Type B pancreatic cell (in vitro differentiated cells): ENCODE measurements at regions not wholly inside any gene's neighbourhood (a gene's known extent, or its start where the extent isn't known, plus 50 kb on each side); places are given as distances from the start of the nearest gene placed in this dataset.

Experiments
- DNase-seq: peaks from one replicate; pipeline ENCODE4 v3.0.0; 2021; ENCODE audit warnings: mixed read lengths; ENCODE audit not compliant: unreplicated experiment; ENCODE audit errors: extremely low spot score
- H3K27ac Mint-ChIP-seq: 2 replicates; pipeline ENCODE4 v1.8.0; 2021; ENCODE audit warnings: mild to moderate bottlenecking, mixed read lengths
- H3K27me3 Mint-ChIP-seq: 2 replicates; pipeline ENCODE4 v1.8.0; 2021; ENCODE audit warnings: mixed read lengths
- H3K36me3 Mint-ChIP-seq: 2 replicates; pipeline ENCODE4 v1.8.0; 2021; ENCODE audit warnings: mixed read lengths
- H3K4me1 Mint-ChIP-seq: one replicate; pipeline ENCODE4 v1.8.0; 2021; ENCODE audit warnings: mixed read lengths; ENCODE audit not compliant: unreplicated experiment
- H3K4me3 Mint-ChIP-seq: 2 replicates; pipeline ENCODE4 v1.8.0; 2021; ENCODE audit warnings: mild to moderate bottlenecking, mixed read lengths
- H3K9me3 Mint-ChIP-seq: 2 replicates; pipeline ENCODE4 v1.8.0; 2021; ENCODE audit warnings: mixed read lengths
- TF ChIP-seq, protein P1 (sequence below): fragments of 200-600 bp; sonication (generic); conservative IDR thresholded peaks from 2 replicates; pipeline ENCODE4 v1.5.0; 2021; ENCODE audit warnings: antibody characterized with exemption, mild to moderate bottlenecking

DNA sequence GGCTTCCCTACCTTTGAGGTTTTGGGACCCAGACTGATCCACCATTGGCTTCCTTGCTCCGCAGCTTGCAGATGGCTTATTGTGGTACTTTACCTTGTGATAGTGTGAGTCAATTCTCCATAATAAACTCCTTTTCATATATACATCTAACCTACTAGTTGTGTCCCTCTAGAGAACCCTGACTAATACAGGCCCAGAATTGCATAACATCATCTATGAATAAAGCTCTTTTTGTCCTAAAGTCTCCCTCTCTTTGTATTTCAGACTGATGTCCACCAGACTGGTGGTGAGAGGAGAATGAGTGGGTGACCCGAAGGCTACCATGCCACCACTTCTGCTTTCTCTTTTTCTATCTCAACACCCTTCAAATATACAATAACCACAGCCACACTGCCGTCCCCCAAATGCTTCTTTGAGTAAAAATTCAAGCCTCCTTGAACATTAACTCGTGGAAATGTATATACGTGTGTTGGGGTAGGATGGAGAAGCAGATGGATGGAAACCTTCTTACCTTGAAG lies 265.7 kb downstream of the PTBP2 start:
- TF ChIP-seq, protein P1, sequence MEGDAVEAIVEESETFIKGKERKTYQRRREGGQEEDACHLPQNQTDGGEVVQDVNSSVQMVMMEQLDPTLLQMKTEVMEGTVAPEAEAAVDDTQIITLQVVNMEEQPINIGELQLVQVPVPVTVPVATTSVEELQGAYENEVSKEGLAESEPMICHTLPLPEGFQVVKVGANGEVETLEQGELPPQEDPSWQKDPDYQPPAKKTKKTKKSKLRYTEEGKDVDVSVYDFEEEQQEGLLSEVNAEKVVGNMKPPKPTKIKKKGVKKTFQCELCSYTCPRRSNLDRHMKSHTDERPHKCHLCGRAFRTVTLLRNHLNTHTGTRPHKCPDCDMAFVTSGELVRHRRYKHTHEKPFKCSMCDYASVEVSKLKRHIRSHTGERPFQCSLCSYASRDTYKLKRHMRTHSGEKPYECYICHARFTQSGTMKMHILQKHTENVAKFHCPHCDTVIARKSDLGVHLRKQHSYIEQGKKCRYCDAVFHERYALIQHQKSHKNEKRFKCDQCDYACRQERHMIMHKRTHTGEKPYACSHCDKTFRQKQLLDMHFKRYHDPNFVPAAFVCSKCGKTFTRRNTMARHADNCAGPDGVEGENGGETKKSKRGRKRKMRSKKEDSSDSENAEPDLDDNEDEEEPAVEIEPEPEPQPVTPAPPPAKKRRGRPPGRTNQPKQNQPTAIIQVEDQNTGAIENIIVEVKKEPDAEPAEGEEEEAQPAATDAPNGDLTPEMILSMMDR, result no peak
- peaks cover 5% of the 10 kb centered on the region for H3K9me3 Mint-ChIP-seq
- no peak overlapping the region for H3K27ac Mint-ChIP-seq
- DNase-seq, result no peak
- H3K4me3 Mint-ChIP-seq, result no peak overlapping the region
- H3K27me3 Mint-ChIP-seq, result no peaks in the 10 kb centered on the region
- peaks cover 7% of the 10 kb centered on the region for H3K4me1 Mint-ChIP-seq
- H3K36me3 Mint-ChIP-seq, result no peaks in the 10 kb centered on the region

DNA sequence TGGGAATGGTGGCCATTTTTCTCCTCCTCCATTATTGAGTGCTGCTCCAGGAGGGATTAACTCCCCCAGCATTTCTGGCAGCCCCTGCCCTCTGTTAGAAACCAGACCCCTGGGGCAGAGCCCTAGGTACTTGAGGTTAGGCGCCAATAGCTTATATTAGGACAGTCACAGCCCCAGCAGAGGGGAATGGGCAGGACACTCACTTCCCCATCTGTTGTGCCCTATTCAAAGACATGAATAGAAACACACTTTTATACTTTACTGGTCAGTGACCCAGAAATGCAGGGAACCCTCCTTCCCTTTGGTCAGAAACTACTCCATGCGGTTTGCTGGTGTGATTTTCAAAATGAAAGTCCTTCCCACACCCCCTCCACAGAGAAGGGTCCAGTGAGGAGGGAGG lies 267.7 kb downstream of the PTBP2 start:
- TF ChIP-seq, protein P1, result no peak
- no peak overlapping the region for H3K27ac Mint-ChIP-seq
- DNase-seq, result no peak
- peaks cover 5% of the 10 kb centered on the region for H3K9me3 Mint-ChIP-seq
- H3K36me3 Mint-ChIP-seq, result no peaks in the 10 kb centered on the region
- H3K27me3 Mint-ChIP-seq, result no peaks in the 10 kb centered on the region
- H3K4me1 Mint-ChIP-seq, result peaks cover 4% of the 10 kb centered on the region
- H3K4me3 Mint-ChIP-seq, result no peak overlapping the region

- H3K4me1 Mint-ChIP-seq, result peaks cover 4% of the 10 kb centered on the region
- H3K4me3 Mint-ChIP-seq, result no peak overlapping the region
- no peak overlapping the region for H3K27ac Mint-ChIP-seq
- no peaks in the 10 kb centered on the region for H3K27me3 Mint-ChIP-seq
- H3K36me3 Mint-ChIP-seq, result no peaks in the 10 kb centered on the region
- TF ChIP-seq, protein P1, result no peak
- no peak for DNase-seq
- peaks cover 5% of the 10 kb centered on the region for H3K9me3 Mint-ChIP-seq
Observed at GRCh38 chr1:96990136-96990535, 268.6 kb downstream of the PTBP2 start.

DNA sequence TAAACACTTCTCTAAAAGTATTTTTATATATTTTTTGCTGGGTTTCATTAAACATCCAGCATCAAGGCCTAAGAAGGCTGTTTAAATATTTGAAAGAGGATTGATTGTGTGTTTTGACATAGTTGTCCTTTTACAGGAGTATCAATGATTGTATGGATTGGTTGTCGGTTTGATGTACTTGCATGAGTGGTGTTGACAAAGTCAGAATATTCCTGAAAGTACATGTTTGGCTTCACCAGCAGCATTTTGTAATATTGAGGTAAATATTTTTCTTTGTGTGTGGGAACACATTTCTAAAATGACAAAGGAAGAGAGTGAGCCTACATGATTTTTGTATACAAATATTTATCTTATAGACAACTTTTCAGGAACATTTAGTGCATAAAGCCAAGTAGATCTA lies 269.7 kb downstream of the PTBP2 start:
- Mint-ChIP-seq H3K4me1 (peaks cover 14% of the 10 kb centered on the region), H3K9me3 (no peaks in the 10 kb centered on the region), H3K27me3 (peaks cover 3% of the 10 kb centered on the region), H3K27ac (no peak overlapping the region), H3K36me3 (no peaks in the 10 kb centered on the region), H3K4me3 (no peak overlapping the region)
- TF ChIP-seq, protein P1, result no peak
- no peak for DNase-seq

DNA sequence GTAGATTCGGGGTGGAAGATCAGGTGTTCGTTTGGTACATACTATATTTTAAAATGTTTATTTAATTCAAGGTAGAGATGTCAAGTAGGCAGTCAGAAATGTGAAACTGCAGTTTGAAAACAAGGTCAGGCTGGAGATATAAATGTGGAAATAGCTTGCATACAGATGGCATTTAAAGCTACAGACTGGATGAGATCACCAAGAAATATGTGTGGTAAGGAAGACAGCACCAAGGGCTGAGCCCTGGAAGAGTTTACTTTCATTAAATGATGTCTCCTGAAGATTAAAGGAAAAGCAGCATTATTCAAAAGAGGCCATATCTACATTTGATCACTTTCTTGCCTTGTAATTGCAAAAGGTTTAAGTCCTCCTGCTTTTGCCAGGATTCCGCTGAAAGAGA lies 271.3 kb downstream of the PTBP2 start:
- no peak for DNase-seq
- no peak overlapping the region for H3K27ac Mint-ChIP-seq
- no peak overlapping the region for H3K4me3 Mint-ChIP-seq
- H3K36me3 Mint-ChIP-seq, result no peaks in the 10 kb centered on the region
- peaks cover 3% of the 10 kb centered on the region for H3K27me3 Mint-ChIP-seq
- H3K4me1 Mint-ChIP-seq, result peaks cover 29% of the 10 kb centered on the region
- TF ChIP-seq, protein P1, result no peak
- H3K9me3 Mint-ChIP-seq, result no peaks in the 10 kb centered on the region

GRCh38 chr1:96995351-96995750 lies 273.8 kb downstream of the PTBP2 start:
- Mint-ChIP-seq H3K27ac (no peak overlapping the region), H3K9me3 (peaks cover 4% of the 10 kb centered on the region), H3K4me3 (no peak overlapping the region), H3K36me3 (no peaks in the 10 kb centered on the region), H3K27me3 (peaks cover 3% of the 10 kb centered on the region), H3K4me1 (peaks cover 37% of the 10 kb centered on the region)
- DNase-seq, result no peak
- TF ChIP-seq, protein P1, result no peak
